ENCODE measurements at regions not wholly inside any gene's neighbourhood (a gene's known extent, or its start where the extent isn't known, plus 50 kb on each side); places are given as distances from the start of the nearest gene placed in this dataset.

DNA sequence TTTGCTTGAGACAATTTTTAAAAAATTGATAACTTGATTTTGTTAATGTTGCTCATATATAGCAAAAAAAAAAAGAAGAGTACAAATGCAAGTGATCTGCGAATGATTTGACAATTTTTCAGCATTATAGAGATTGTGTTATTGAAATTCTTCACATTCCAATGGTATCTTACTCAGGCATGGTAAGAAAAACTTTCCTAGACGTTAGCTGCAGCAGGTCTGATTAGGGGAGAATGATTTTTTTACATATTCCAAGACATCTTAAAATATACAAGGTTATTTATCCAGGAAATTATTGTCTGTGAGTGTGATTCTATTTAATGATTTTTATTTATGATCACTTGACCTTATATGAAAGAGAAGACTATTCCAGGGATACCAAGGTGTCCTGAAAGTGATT, 361.9 kb downstream of the MAT2B start:
- TF ChIP-seq, protein P1, sequence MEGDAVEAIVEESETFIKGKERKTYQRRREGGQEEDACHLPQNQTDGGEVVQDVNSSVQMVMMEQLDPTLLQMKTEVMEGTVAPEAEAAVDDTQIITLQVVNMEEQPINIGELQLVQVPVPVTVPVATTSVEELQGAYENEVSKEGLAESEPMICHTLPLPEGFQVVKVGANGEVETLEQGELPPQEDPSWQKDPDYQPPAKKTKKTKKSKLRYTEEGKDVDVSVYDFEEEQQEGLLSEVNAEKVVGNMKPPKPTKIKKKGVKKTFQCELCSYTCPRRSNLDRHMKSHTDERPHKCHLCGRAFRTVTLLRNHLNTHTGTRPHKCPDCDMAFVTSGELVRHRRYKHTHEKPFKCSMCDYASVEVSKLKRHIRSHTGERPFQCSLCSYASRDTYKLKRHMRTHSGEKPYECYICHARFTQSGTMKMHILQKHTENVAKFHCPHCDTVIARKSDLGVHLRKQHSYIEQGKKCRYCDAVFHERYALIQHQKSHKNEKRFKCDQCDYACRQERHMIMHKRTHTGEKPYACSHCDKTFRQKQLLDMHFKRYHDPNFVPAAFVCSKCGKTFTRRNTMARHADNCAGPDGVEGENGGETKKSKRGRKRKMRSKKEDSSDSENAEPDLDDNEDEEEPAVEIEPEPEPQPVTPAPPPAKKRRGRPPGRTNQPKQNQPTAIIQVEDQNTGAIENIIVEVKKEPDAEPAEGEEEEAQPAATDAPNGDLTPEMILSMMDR (IDR thresholded peaks at IDR 0.05) = no peak
- TF ChIP-seq GRHL2 (CRISPR knock-in tag; IDR thresholded peaks at IDR 0.05; ENCODE audit: insufficient replicate concordance, severe bottlenecking) = no peak
- no peak for TF ChIP-seq ZBTB21 (CRISPR knock-in tag; IDR thresholded peaks at IDR 0.05; ENCODE audit: borderline replicate concordance)
- no peak for TF ChIP-seq ATF3 (CRISPR knock-in tag; conservative IDR thresholded peaks at IDR 0.05)
- TF ChIP-seq, protein P2, sequence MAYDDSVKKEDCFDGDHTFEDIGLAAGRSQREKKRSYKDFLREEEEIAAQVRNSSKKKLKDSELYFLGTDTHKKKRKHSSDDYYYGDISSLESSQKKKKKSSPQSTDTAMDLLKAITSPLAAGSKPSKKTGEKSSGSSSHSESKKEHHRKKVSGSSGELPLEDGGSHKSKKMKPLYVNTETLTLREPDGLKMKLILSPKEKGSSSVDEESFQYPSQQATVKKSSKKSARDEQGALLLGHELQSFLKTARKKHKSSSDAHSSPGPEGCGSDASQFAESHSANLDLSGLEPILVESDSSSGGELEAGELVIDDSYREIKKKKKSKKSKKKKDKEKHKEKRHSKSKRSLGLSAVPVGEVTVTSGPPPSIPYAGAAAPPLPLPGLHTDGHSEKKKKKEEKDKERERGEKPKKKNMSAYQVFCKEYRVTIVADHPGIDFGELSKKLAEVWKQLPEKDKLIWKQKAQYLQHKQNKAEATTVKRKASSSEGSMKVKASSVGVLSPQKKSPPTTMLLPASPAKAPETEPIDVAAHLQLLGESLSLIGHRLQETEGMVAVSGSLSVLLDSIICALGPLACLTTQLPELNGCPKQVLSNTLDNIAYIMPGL (CRISPR knock-in tag; IDR thresholded peaks at IDR 0.05) = no peak
- TF ChIP-seq NFYB (CRISPR knock-in tag; conservative IDR thresholded peaks at IDR 0.05; ENCODE audit: low read depth) = no peak
